CD8-positive, alpha-beta memory T cell (primary cell): ENCODE measurements at regions not wholly inside any gene's neighbourhood (a gene's known extent, or its start where the extent isn't known, plus 50 kb on each side); places are given as distances from the start of the nearest gene placed in this dataset.
"Not testable (repeated sequence)": the region's sequence is repeated elsewhere in the genome, so short reads cannot be mapped to it uniquely, and the experiment has no call there.

ENCODE experiments used
- CTCF ChIA-PET: fragments of 350-600 bp; sonication (Branson Sonifier 250); formaldehyde crosslinking; loops from one replicate; lab custom pipeline; 2021; ENCODE audit warnings: antibody characterized with exemption; lab: Charles Lee
- POLR2A ChIA-PET: fragments of 350-600 bp; sonication (Branson Sonifier 250); formaldehyde crosslinking; loops from one replicate; lab custom pipeline; 2021; ENCODE audit warnings: antibody characterized with exemption; lab: Charles Lee
- DNase-seq, 5 donors: peaks; one replicate each; pipeline versions ENCODE4 v3.0.0 to v3.0.0-alpha.2; 2020 to 2022; ENCODE audit warnings: mixed read lengths in 1 of 5
- H3K27ac ChIP-seq: one replicate; pipeline ENCODE4 v1.7.0; 2013; ENCODE audit warnings: low read depth, mild to moderate bottlenecking, low read length, moderate library complexity
- H3K27me3 ChIP-seq: 2 replicates; pipeline ENCODE4 v1.7.0; 2013; ENCODE audit warnings: low read length, mild to moderate bottlenecking; ENCODE audit not compliant: insufficient read depth, poor library complexity, severe bottlenecking
- H3K36me3 ChIP-seq: 2 replicates; pipeline ENCODE4 v1.7.0; 2013; ENCODE audit warnings: mild to moderate bottlenecking, low read length, moderate library complexity; ENCODE audit not compliant: insufficient read depth
- H3K4me1 ChIP-seq: 2 replicates; pipeline ENCODE4 v1.7.0; 2013; ENCODE audit warnings: mild to moderate bottlenecking, low read length, moderate library complexity; ENCODE audit not compliant: insufficient read depth
- H3K4me3 ChIP-seq: 2 replicates; pipeline ENCODE4 v1.7.0; 2013; ENCODE audit warnings: mild to moderate bottlenecking, low read length
- H3K9me3 ChIP-seq: 2 replicates; pipeline ENCODE4 v1.7.0; 2013; ENCODE audit warnings: mild to moderate bottlenecking, low read length
- H3K27ac Mint-ChIP-seq, 8 donors: one replicate each; pipeline ENCODE4 v1.8.0; 2020 to 2021; ENCODE audit warnings: mixed read lengths in 8 of 8, mild to moderate bottlenecking in 6 of 8, inconsistent platforms in 3 of 8, moderate library complexity in 3 of 8
- H3K27me3 Mint-ChIP-seq, 2 donors: one replicate each; pipeline ENCODE4 v1.8.0; 2020 to 2021; ENCODE audit warnings: mixed read lengths in 2 of 2, mild to moderate bottlenecking in 1 of 2, moderate library complexity in 1 of 2
- H3K36me3 Mint-ChIP-seq, 3 donors: one replicate each; pipeline ENCODE4 v1.8.0; 2020 to 2021; ENCODE audit warnings: mixed read lengths in 3 of 3, inconsistent platforms in 1 of 3, mild to moderate bottlenecking in 1 of 3
- H3K4me1 Mint-ChIP-seq, 3 donors: one replicate each; pipeline ENCODE4 v1.8.0; 2020 to 2021; ENCODE audit warnings: mixed read lengths in 3 of 3, inconsistent platforms in 1 of 3, mild to moderate bottlenecking in 1 of 3
- H3K4me3 Mint-ChIP-seq, 7 donors: one replicate each; pipeline ENCODE4 v1.8.0; 2020 to 2021; ENCODE audit warnings: mixed read lengths in 7 of 7, mild to moderate bottlenecking in 6 of 7, moderate library complexity in 4 of 7, inconsistent platforms in 2 of 7
- H3K9me3 Mint-ChIP-seq, 5 donors: one replicate each; pipeline ENCODE4 v1.8.0; 2020 to 2022; ENCODE audit warnings: mixed read lengths in 5 of 5, mild to moderate bottlenecking in 3 of 5, moderate library complexity in 2 of 5, inconsistent platforms in 1 of 5

DNA sequence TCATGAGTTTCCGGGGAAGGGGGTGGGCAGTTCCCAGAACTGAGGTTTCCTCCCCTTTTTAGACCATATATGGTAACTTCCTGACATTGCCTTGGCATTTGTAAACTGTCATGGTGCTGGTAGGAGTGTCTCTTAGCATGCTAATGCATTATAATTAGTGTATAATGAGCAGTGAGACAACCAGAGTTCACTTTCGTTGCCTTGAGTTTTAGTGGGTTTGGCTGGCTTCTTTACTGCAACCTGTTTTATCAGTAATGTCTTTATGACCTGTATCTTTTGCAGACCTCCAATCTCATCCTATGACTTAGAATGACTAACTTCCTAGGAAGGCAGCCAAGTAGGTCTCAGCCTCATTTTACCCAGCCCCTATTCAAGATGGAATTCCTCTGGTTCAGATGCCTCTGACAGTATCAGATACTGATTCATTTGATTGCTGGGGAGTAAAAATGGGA lies 447.3 kb downstream of the XIRP2 start:
- Mint-ChIP-seq H3K4me1 (no peaks in the 10 kb centered on the region), H3K9me3 (peaks cover 0 to 7% (median 1%) of the 10 kb centered on the region in 5 donors), H3K36me3 (no peaks in the 10 kb centered on the region), H3K27ac (no peak overlapping the region), H3K4me3 (no peak overlapping the region), H3K27me3 (no peaks in the 10 kb centered on the region)
- Histone ChIP-seq H3K36me3 (no peaks in the 10 kb centered on the region), H3K4me3 (no peak overlapping the region), H3K27ac (no peak overlapping the region), H3K9me3 (no peaks in the 10 kb centered on the region), H3K4me1 (no peaks in the 10 kb centered on the region), H3K27me3 (no peaks in the 10 kb centered on the region)
- CTCF ChIA-PET: no interaction called here
- POLR2A ChIA-PET: no interaction called here
- no peak for DNase-seq

DNA sequence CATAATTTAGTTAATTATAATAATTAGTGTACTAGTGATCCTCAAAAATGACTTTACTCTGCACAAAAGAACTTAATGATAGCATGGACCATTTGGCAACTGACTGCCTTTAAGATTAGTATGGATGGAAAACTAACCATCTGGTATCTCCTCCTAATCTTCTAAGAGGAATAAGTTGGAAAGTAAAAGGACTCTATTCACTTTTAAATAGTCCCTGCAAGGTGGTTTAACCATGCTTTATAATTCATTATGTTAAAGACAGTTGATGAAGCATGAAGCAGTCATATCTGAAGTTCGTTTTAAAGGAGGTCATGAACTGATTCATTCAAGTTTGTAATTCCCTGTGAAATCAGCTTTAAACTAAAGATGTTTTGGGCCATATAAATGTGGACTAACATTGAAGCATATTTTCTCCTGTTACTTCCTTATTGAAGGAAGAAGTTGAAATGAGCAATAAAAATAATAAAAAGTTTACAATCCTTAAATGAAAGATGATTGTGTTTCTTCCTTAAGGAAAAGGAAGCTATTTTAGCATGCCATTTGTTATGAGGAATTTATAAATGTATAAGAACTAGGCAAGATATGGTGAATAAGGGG lies 446.0 kb downstream of the XIRP2 start:
- H3K9me3 Mint-ChIP-seq: peaks cover 0 to 8% (median 3%) of the 10 kb centered on the region in 5 donors
- ChIA-PET POLR2A (no interaction called here), CTCF (no interaction called here)
- H3K9me3 ChIP-seq: no peaks in the 10 kb centered on the region
- no peak overlapping the region for H3K27ac Mint-ChIP-seq
- DNase-seq: no peak
- no peaks in the 10 kb centered on the region for H3K4me1 ChIP-seq
- no peaks in the 10 kb centered on the region for H3K36me3 Mint-ChIP-seq
- H3K27ac ChIP-seq: no peak overlapping the region
- H3K27me3 Mint-ChIP-seq: no peaks in the 10 kb centered on the region
- H3K4me3 ChIP-seq: no peak overlapping the region
- H3K4me1 Mint-ChIP-seq: no peaks in the 10 kb centered on the region
- H3K27me3 ChIP-seq: no peaks in the 10 kb centered on the region
- no peaks in the 10 kb centered on the region for H3K36me3 ChIP-seq
- no peak overlapping the region for H3K4me3 Mint-ChIP-seq

DNA sequence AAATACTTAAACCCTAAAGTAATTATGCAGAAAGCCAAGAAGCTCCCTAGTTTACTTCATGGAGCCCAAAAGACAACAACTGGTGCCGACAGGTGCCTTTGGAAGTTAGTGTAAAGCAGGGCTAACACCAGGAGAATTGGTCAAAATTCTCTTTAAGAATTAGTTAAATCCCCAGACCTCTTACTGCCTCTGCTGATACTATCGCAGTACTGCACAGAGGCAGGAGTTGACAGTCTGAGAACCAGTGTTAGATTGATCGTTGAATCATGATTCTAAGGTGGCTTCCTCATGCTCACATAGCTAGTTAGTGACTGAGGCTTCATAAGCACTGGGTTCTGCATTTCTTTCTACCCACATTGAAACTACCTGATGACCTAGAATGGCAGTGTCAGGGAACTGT lies 445.0 kb downstream of the XIRP2 start:
- ChIA-PET CTCF (no interaction called here), POLR2A (no interaction called here)
- H3K4me1 Mint-ChIP-seq: no peaks in the 10 kb centered on the region
- Histone ChIP-seq H3K9me3 (no peaks in the 10 kb centered on the region), H3K27me3 (no peaks in the 10 kb centered on the region), H3K36me3 (no peaks in the 10 kb centered on the region), H3K4me3 (no peak overlapping the region), H3K4me1 (no peaks in the 10 kb centered on the region), H3K27ac (no peak overlapping the region)
- H3K4me3 Mint-ChIP-seq: no peak overlapping the region
- no peak for DNase-seq
- no peaks in the 10 kb centered on the region for H3K36me3 Mint-ChIP-seq
- peaks cover 0 to 7% (median 3%) of the 10 kb centered on the region in 5 donors for H3K9me3 Mint-ChIP-seq
- no peaks in the 10 kb centered on the region for H3K27me3 Mint-ChIP-seq
- H3K27ac Mint-ChIP-seq: no peak overlapping the region

DNA sequence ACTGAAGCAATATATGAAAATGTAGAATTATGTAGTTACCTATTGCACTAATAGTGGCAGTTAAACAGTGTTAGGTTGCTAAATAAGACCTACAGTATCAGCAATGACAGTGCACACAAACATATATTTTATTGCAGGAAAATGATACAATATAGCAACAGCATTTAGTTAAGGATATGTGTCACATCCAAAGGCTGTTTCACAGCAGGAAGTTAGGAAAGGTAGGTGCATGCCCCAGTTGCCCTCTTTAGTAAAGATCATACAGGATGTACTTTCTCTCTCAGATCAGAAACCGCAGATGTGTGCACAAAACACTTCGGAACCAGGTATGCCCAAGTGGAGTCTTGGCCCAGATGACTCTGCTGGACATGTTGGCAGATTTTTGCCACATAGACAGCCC lies 444.1 kb downstream of the XIRP2 start:
- H3K4me3 ChIP-seq: no peak overlapping the region
- DNase-seq: no peak

DNA sequence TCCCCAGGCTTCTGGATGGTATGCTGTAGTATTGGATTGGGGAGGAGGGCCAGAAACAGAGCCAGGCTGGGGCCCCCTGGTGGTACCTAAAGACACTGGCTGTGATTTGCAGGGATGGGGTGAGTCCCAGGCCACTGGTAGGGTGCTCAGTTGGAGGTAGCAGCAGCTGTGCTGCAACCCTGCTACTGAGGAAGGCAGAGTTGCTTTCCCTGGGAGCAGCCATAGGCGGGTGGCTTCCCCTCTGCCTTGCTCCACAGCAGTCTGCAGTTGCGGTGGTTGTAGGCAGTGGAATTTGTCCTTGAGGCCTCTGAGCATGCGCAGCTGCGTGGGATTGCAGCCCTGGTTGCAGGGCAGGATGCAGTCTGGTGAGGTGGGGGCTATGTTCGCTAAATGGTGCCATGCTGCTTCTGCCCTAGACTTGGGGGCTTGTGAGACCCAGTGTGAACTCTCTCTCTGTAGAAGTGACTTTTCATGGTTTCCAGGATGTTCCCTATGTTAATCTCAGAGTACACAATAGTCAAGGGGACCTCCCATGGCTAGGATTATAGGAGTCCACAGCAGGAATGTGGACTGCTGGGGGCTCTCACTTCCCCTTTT lies 443.5 kb downstream of the XIRP2 start:
- Histone ChIP-seq H3K4me3 (no peak overlapping the region), H3K4me1 (no peaks in the 10 kb centered on the region), H3K36me3 (no peaks in the 10 kb centered on the region), H3K27me3 (no peaks in the 10 kb centered on the region), H3K27ac (no peak overlapping the region), H3K9me3 (no peaks in the 10 kb centered on the region)
- H3K4me3 Mint-ChIP-seq: no peak overlapping the region
- H3K27ac Mint-ChIP-seq: no peak overlapping the region
- ChIA-PET POLR2A (no interaction called here), CTCF (no interaction called here)
- peak in 1 of 5 donors; percentile 45 for DNase-seq
- no peaks in the 10 kb centered on the region for H3K4me1 Mint-ChIP-seq
- no peaks in the 10 kb centered on the region for H3K27me3 Mint-ChIP-seq
- peaks cover 0 to 7% (median 3%) of the 10 kb centered on the region in 5 donors for H3K9me3 Mint-ChIP-seq
- no peaks in the 10 kb centered on the region for H3K36me3 Mint-ChIP-seq

More for the DNA sequence above, 444.1 kb downstream of the XIRP2 start:
- Histone ChIP-seq H3K27ac (no peak overlapping the region), H3K27me3 (no peaks in the 10 kb centered on the region), H3K4me1 (no peaks in the 10 kb centered on the region), H3K9me3 (no peaks in the 10 kb centered on the region), H3K36me3 (no peaks in the 10 kb centered on the region)
- Mint-ChIP-seq H3K9me3 (peaks cover 0 to 7% (median 3%) of the 10 kb centered on the region in 5 donors), H3K4me3 (no peak overlapping the region), H3K27ac (no peak overlapping the region), H3K27me3 (no peaks in the 10 kb centered on the region), H3K36me3 (no peaks in the 10 kb centered on the region), H3K4me1 (no peaks in the 10 kb centered on the region)
- ChIA-PET CTCF (no interaction called here), POLR2A (no interaction called here)

DNA sequence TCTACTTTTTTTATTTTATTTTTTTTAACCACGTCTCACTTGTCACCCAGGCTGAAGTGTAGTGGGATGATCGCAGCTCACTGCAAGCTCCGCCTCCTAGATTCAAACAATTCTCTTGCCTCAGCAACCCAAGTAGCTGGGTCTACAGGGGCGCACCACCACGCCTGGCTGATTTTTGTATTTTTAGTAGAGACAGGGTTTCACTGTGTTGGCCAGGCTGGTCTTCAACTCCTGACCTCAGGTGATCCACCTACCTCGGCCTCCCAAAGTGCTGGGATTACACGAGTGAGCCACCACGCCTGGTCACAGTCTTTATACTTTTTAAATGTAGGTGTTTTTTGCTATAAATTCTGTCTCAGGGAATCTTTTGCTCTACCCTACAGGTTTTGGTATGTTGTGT lies 440.5 kb downstream of the XIRP2 start:
- DNase-seq, H3K4me1 Mint-ChIP-seq, H3K4me3 Mint-ChIP-seq, H3K9me3 ChIP-seq, H3K27me3 Mint-ChIP-seq, H3K27ac ChIP-seq, H3K9me3 Mint-ChIP-seq, H3K4me1 ChIP-seq, H3K36me3 ChIP-seq, H3K36me3 Mint-ChIP-seq, H3K27ac Mint-ChIP-seq, POLR2A ChIA-PET, H3K27me3 ChIP-seq, H3K4me3 ChIP-seq, CTCF ChIA-PET: not testable (repeated sequence)

DNA sequence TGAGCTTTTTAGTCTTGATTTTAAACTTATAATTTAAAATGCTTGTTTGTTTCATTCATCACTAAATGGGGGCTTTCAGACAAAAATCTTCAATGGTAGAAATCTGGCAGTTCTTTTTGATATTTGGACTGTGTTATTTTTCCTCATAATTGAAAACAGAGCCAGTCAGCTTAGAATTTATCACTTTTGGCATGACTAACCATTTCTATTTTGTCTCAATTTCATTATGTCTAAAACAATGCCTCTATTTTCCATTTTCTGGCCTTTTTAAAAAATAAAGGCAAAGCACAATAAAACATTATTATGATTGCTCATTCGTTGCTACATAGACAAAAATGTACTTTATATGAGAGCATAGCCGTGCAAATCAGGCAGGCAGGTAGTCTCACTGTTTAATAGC lies 434.5 kb downstream of the XIRP2 start:
- Histone ChIP-seq H3K36me3 (no peaks in the 10 kb centered on the region), H3K4me1 (no peaks in the 10 kb centered on the region), H3K27ac (no peak overlapping the region), H3K9me3 (no peaks in the 10 kb centered on the region), H3K4me3 (no peak overlapping the region), H3K27me3 (no peaks in the 10 kb centered on the region)
- no peak overlapping the region for H3K27ac Mint-ChIP-seq
- peaks cover 0 to 6% (median 0%) of the 10 kb centered on the region in 5 donors for H3K9me3 Mint-ChIP-seq
- ChIA-PET CTCF (no interaction called here), POLR2A (no interaction called here)
- H3K4me1 Mint-ChIP-seq: no peaks in the 10 kb centered on the region
- H3K4me3 Mint-ChIP-seq: no peak overlapping the region
- H3K36me3 Mint-ChIP-seq: no peaks in the 10 kb centered on the region
- no peak for DNase-seq
- H3K27me3 Mint-ChIP-seq: no peaks in the 10 kb centered on the region

DNA sequence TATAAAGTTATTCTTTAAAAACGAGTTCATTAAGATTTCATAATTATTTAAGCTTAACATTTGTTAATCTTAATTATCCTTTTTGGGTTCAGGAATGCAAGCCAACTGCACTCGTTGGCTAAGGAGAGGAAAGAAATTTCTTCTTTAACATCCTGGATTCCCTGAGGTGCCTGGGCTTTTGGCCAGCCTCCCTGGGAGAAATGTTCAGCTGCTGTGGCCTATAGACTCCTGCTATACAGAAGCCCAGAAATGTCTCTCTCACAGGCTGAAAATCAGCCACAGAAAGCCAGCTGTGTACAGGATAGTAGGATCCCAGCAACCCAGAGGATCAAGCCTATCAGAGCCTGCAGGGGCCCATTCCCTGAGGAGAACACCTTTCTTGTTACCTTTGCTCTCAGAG lies 430.3 kb downstream of the XIRP2 start:
- CTCF ChIA-PET: no interaction called here
- H3K27ac Mint-ChIP-seq: no peak overlapping the region
- no peak overlapping the region for H3K4me3 ChIP-seq

More for the DNA sequence above, 430.3 kb downstream of the XIRP2 start:
- H3K36me3 ChIP-seq: no peaks in the 10 kb centered on the region
- H3K9me3 ChIP-seq: no peaks in the 10 kb centered on the region
- H3K27ac ChIP-seq: no peak overlapping the region
- POLR2A ChIA-PET: no interaction called here
- peaks cover 0 to 4% (median 0%) of the 10 kb centered on the region in 5 donors for H3K9me3 Mint-ChIP-seq
- H3K4me1 ChIP-seq: no peaks in the 10 kb centered on the region
- no peaks in the 10 kb centered on the region for H3K4me1 Mint-ChIP-seq
- no peaks in the 10 kb centered on the region for H3K27me3 Mint-ChIP-seq
- no peaks in the 10 kb centered on the region for H3K36me3 Mint-ChIP-seq
- no peak overlapping the region for H3K4me3 Mint-ChIP-seq
- DNase-seq: no peak
- no peaks in the 10 kb centered on the region for H3K27me3 ChIP-seq
